ENCODE measurements at regions not wholly inside any gene's neighbourhood (a gene's known extent, or its start where the extent isn't known, plus 50 kb on each side); places are given as distances from the start of the nearest gene placed in this dataset.

DNA sequence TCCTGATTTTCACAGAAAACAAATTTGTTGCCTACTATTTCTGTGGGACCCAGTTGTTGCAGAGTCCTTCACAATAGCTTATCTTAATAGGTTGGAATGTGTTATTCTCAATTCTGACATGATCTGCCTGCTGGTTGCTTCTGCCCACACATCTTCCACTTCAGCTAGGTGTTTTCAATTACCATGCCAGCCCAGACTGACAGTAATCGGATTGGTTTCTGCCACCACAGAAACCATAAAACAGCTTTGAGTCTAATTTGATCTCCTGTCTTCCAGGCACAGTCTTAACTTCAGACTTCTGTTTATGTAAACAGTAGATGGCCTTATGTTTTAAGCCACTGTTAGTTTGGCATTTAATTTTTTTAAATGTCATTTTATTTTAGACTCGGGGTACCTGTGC lies 248.2 kb upstream of the RBMS1 start:
- TF ChIP-seq, protein P1, sequence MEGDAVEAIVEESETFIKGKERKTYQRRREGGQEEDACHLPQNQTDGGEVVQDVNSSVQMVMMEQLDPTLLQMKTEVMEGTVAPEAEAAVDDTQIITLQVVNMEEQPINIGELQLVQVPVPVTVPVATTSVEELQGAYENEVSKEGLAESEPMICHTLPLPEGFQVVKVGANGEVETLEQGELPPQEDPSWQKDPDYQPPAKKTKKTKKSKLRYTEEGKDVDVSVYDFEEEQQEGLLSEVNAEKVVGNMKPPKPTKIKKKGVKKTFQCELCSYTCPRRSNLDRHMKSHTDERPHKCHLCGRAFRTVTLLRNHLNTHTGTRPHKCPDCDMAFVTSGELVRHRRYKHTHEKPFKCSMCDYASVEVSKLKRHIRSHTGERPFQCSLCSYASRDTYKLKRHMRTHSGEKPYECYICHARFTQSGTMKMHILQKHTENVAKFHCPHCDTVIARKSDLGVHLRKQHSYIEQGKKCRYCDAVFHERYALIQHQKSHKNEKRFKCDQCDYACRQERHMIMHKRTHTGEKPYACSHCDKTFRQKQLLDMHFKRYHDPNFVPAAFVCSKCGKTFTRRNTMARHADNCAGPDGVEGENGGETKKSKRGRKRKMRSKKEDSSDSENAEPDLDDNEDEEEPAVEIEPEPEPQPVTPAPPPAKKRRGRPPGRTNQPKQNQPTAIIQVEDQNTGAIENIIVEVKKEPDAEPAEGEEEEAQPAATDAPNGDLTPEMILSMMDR (IDR thresholded peaks at IDR 0.05; ENCODE audit: low read depth, low read length) = no peak
- DNase-seq (ENCODE audit: extremely low read depth, low read depth) = no peak

GRCh38 chr2:160742667-160743066 lies 249.1 kb upstream of the RBMS1 start:
- TF ChIP-seq, protein P1 (IDR thresholded peaks at IDR 0.05; ENCODE audit: low read depth, low read length) = no peak
- DNase-seq (ENCODE audit: extremely low read depth, low read depth) = no peak

DNA sequence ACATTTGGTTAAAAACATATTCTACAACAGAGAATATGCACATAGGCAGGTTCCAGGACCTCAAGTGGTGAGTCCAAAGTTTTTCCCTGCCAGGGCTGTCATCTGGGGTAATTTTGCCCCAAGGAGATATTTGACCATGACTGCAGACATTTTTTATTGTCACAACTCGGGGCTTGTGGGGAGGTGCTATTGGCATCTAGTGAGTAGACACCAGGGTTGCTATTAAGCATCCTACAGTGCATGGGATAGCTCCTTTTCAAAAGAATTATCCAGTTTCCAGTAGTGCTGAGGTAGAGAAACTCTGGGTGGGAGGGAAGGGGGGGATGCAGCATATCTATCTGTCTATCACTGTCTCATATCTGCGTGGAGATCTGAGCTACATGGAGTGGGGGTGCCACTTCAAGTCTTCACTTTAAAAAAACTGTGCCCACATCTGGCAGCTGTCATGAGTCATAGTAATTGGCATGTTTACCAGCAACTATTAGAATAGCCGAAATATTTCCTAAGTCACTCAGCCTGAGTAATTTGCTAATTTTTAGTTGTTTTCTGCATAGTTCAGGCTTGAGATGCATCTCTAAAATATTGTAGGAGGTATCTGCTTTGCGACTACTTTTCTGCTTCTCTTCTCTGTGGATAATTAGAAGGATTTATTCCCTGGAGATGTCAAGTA lies 254.0 kb upstream of the RBMS1 start:
- peak; percentile 59 for DNase-seq (ENCODE audit: extremely low read depth, low read depth)
- TF ChIP-seq, protein P1 (IDR thresholded peaks at IDR 0.05; ENCODE audit: low read depth, low read length) = no peak

DNA sequence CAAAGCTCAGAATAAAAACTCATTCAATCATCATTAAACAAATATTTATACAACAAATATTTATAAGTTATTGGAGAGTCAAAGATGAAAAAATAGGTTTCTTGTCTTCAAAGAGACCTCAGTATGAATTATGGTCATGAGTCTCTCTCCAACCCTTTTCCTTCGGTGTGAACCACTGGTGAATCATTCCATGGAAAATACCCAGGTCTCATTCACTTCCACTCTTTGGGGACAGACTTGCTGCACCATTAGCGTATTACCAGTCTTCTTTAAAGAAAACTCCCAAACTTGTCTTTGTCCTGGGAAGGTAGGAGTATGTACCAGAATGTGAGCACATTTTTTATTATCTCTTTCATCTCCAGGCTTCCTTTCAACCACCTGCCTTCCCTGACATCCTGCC lies 257.4 kb upstream of the RBMS1 start:
- TF ChIP-seq, protein P1 (IDR thresholded peaks at IDR 0.05; ENCODE audit: low read depth, low read length) = no peak
- no peak for DNase-seq (ENCODE audit: extremely low read depth, low read depth)

GRCh38 chr2:160752475-160753330 lies 259.1 kb upstream of the RBMS1 start:
- no peak for DNase-seq (ENCODE audit: extremely low read depth, low read depth)
- TF ChIP-seq, protein P1 (IDR thresholded peaks at IDR 0.05; ENCODE audit: low read depth, low read length) = no peak

DNA sequence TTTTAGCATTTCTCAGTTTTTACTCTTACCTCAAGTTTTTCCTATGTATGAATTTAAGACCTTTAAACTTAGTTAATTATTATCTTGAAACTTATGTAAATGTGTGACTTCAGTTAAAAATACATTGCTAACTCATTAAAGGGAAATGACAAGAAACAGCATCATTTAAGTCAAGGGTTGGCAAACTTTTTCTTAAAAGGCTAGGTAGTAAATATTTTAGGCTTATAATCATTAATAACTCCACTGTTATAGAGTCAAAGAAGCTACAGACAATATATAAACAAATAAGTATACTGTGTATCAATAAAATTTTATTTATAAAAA lies 259.7 kb upstream of the RBMS1 start:
- no peak for DNase-seq (ENCODE audit: extremely low read depth, low read depth)

DNA sequence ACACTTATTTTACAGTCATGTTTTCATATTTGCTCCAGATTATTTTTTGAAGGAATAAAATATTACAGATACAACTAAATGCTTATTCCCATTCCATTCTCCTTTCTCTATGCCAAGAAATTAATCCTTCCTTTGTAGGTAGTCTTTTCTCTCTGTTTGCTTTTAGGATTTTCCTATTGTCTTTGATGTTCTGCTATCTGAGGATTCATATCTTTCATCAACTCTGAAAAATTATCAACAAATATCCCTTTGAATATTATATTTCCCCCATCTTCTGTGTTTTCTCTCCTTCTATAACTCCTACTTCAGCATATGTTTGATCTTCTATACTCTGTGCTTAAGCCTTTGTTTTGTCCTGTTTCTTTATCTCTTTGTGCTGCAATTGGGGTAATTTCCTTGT lies 260.4 kb upstream of the RBMS1 start:
- DNase-seq (ENCODE audit: extremely low read depth, low read depth) = no peak
- TF ChIP-seq, protein P1 (IDR thresholded peaks at IDR 0.05; ENCODE audit: low read depth, low read length) = no peak

More for the DNA sequence above, 259.7 kb upstream of the RBMS1 start:
- TF ChIP-seq, protein P1 (IDR thresholded peaks at IDR 0.05; ENCODE audit: low read depth, low read length) = no peak
